NCI-H460 (cell line): ENCODE measurements at regions not wholly inside any gene's neighbourhood (a gene's known extent, or its start where the extent isn't known, plus 50 kb on each side); places are given as distances from the start of the nearest gene placed in this dataset.

ENCODE experiments used
- DNase-seq: peaks from one replicate; pipeline ENCODE4 v3.0.0-alpha.2; 2016; ENCODE audit warnings: low read depth; ENCODE audit errors: extremely low read depth

GRCh38 chr3:80252113-80252512, 484.3 kb upstream of the ROBO1 start:
- no peak for DNase-seq

DNA sequence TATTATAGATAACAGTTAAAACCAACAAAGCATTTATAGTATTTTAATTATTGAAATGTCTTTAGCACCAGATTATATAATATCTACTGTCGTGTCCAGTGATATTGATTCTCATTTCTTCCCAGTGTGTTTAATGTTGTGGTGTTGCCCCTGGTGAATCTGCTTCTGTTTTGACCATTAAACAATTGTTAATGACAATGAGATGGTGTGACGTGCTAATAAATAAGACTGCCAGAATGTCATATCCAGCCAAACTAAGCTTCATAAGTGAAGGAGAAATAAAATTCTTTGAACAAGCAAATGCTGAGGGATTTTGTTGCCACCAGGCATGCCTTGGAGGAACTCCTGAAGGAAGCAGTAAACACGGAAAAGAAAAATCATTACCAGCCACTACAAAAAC, 480.0 kb upstream of the ROBO1 start:
- DNase-seq = no peak

GRCh38 chr3:80244390-80244789, 476.6 kb upstream of the ROBO1 start:
- no peak for DNase-seq

DNA sequence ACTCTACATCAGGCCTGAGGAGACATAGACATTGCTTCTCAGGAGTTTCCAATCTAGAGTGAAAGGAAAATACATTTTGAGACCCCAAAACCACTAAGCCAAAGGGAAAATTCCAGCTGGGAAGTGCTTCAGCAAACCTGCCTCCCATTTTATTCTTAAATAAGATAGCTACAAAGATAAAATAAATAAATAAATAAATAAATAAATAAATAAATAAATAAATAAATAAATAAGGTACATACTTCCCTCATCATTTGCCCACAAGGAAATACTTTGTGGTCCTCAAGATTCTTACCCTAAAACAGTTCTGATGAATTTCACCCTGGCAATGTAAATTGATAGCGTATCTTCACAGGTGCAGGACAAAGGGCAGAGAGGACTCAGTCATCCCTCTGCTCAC, 474.0 kb upstream of the ROBO1 start:
- no peak for DNase-seq

- DNase-seq = no peak
Observed at GRCh38 chr3:80239301-80239700, 471.5 kb upstream of the ROBO1 start.

DNA sequence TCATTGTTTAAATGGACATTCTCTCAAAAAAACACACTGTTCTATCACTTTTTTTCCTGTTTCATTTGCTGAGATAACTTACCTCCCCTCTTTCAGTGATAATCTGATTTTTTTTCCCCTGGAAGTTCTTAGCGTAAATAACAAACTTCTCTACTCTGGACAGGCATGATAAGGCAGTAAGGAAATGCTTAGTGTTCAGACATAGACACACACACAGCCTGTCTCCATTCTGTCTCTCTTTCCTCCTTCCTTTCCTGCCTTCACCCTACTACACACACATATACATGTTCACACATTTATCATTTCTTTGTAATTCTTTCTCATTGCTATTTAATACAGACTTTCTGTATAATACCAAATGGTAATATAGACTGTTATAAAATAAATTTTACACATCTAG, 470.8 kb upstream of the ROBO1 start:
- DNase-seq = no peak

DNA sequence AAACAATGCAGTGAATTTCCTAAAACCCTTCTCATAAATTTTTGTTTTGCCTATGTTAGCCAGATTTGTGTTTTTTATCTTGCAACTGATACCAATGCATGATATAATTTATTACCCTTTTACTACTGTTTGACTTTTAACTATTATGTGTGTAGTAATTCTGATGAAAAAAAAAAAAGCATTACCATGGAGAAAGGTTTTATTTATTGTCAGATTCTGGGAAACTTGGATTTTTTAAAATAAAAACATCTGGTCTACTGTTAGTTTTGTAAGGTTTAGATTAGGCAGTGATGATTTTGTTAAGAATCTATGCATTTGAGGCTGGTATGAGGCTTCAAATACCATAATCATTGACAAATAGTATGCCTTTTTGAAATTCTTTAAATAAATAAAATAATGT, 470.4 kb upstream of the ROBO1 start:
- DNase-seq = no peak

DNA sequence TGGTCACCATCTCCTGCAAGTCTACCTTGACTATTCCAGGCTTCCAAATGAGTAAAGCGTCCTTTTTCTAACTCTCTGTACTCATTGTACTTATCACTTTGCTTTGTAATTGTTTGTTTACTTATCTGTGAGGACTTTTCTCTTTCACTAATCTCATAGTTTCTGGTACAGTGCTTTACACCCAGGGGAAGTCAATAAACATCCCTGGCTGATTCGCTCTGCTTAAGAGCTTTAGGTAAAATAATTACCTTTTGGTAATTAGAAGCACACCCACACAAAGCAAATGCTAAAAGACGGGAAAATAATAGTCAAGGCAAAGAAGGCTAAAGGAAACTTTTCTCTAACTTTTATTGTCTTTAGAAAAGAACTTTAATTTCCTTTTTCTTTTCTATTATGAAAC, 466.9 kb upstream of the ROBO1 start:
- DNase-seq = no peak

DNA sequence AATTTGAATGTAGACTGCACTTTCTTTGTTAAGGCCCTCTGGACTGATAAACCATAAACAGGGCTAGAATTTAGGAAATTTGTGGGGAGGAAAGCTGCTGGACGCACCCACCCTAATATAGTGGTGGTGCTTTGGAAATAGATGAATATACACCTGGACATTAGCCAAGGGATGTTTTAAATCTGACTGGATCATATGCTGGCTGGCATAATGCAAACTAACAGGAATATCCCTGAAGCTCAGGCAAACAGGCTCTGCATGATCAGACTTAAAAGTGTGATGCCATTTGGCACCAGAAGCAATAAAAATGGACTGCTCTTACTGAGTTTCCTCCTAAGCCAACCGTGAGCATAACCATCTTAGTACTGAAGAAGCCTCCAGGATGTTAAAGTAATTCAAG, 465.8 kb upstream of the ROBO1 start:
- no peak for DNase-seq

DNA sequence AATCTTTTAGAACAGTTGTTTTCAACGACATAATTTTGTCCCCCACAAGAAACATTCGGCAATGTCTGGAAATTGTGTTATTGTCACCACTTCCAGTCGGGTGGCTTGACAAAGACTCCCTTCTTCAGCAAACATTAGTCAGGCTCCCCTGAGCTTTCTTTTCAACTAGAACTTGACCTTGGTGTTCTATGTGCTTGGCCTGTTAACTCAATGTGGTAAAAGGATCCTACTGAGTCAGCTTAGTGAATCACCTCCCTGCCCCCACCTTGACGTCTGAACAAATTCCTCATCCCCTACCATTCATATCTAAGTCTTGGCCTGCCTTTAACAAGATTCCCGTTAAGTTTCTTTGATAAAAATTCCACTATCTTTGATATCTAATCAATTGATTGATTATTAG, 465.0 kb upstream of the ROBO1 start:
- peak; percentile 66 for DNase-seq

GRCh38 chr3:80230962-80231361, 463.2 kb upstream of the ROBO1 start:
- no peak for DNase-seq

- no peak for DNase-seq
Observed at GRCh38 chr3:80227216-80227615, 459.4 kb upstream of the ROBO1 start.

- no peak for DNase-seq
Observed at GRCh38 chr3:80215191-80215590, 447.4 kb upstream of the ROBO1 start.

DNA sequence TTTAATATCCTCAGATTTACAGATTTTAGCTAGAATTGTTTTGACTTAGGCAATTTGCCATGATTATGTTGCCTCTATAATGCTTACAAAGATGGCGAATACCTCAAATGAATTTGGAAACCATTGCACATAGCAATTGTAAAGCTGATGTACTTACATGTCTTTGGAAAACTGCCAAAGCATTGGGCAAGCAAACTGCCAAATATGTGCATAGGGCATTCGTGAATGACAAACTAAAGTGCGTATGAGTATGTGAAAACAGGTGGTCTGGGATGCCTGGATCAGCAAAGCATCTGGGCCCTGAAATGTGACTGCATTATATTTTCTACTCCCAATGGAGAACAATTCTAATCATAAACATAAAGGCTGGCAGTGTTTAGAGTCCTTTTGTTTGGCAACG, 445.3 kb upstream of the ROBO1 start:
- DNase-seq = no peak

DNA sequence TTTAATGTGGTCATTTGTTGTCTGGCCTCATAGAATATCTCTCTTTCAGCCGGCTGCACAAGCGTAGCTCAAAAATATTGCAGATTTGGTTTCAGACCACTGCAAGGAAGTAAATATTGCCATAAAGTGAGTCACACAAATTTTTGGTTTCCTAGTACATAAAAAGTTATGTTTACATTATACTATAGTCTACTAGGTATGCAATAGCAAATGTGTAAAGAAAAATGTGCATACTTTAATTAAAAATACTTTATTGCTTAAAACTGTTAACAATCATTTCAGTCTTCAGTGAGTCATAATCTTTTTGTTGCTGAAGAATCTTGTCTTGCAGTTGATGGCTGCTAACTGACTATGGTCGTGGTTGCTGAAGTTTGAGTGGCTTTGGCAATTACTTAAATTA, 425.1 kb upstream of the ROBO1 start:
- DNase-seq = no peak

- DNase-seq = peak; percentile 1
Observed at GRCh38 chr3:80190051-80190450, 422.3 kb upstream of the ROBO1 start.

DNA sequence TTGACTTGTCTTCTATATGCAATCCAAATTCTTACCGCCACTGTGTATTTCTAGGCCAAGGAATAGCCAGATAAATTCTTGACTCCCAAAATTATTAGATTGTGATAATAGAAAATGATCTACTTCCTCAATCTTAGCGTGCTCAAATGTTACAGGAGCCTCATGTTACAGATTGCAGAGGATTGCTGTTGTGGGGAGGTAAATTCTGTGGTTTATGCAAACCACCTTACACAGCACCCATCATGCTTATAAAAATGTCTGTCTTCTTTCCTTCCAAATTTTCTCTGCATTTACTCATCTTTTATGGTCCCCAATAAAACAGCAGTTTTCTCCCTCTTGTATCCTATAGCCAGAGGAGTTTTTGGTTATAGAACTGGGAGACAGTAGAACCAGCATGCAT, 420.2 kb upstream of the ROBO1 start:
- no peak for DNase-seq

DNA sequence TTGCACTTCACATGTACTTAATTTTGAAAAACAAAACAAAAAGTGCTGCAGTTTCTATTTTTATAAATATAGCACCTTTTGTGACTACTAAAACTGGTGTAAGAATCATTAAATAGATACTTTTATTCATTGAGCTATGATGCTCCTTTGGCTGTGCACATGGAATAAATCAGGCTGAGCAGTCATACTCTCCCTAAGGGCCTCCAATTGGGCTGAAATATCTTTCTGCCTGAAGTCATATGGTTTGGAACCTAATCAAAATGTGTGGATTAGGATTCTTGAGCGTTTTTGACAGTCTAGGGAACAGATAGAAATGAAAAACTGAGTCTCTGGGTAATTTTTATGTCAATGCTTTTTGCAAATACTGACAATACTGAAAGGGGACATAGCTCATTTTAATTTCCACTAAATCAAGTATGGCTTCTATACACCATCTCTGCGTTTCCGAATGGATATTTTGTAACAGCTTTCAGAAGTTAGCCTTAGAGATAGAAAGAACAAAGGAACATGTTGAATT, 392.2 kb upstream of the ROBO1 start:
- DNase-seq = no peak

- no peak for DNase-seq
Observed at GRCh38 chr3:80158332-80158731, 390.5 kb upstream of the ROBO1 start.

- DNase-seq = no peak
Observed at GRCh38 chr3:80157546-80157945, 389.7 kb upstream of the ROBO1 start.

GRCh38 chr3:80152692-80153091, 384.9 kb upstream of the ROBO1 start:
- no peak for DNase-seq

- no peak for DNase-seq
Observed at GRCh38 chr3:80142714-80143113, 374.9 kb upstream of the ROBO1 start.

DNA sequence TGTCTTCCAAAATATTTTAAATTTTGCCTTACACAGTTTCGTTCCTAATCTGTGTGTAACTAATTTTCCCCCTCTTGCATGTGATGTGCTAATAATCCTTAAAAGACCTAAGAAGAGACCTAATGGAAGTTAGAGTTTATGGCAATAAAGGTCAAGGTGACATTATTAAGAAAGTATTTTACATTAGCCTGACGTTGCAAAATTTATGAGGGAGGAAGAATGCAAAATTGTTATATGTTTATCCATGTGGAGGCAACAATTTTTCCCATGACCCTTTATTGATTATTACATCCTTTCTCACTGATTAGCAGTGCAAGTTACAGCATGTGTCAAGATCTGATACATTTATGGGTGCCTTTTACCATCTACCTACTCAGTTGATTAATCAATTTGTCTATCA, 373.8 kb upstream of the ROBO1 start:
- DNase-seq = no peak

DNA sequence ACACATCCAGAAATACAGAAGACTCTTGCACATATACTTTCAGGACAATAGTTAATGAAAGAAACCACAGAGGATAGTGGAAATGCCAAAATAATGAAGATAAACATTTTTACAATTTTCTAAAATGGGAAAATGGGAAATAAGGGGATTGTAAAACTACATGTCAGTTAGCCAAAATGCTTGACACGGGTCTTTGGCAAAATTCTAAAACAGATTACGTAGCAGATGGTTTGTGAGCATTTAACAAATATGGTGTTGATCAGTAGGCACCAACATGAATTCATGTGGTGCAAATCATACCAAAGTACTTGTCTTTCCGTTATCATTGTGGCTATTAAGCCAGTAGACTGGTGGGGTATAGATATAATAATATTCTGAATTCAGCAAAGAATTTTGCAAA, 348.5 kb upstream of the ROBO1 start:
- no peak for DNase-seq
